A673 (cell line): ENCODE measurements at regions not wholly inside any gene's neighbourhood (a gene's known extent, or its start where the extent isn't known, plus 50 kb on each side); places are given as distances from the start of the nearest gene placed in this dataset.

ENCODE experiments used
- EZH2 ChIP-seq: fragments of 200-600 bp; sonication (generic); IDR thresholded peaks from 2 replicates; pipeline ENCODE4 v1.6.1; 2017; ENCODE audit warnings: borderline replicate concordance, low read depth, mild to moderate bottlenecking, mixed read lengths, antibody characterized with exemption, low read length; ENCODE audit not compliant: poor library complexity, severe bottlenecking
- TF ChIP-seq, protein P1 (sequence below): fragments of 300-800, 200-600 bp; sonication (generic); conservative IDR thresholded peaks from 2 replicates; pipeline ENCODE4 v1.5.1; 2017; ENCODE audit warnings: low read depth, mild to moderate bottlenecking, antibody characterized with exemption, low read length, moderate library complexity, mixed read lengths

DNA sequence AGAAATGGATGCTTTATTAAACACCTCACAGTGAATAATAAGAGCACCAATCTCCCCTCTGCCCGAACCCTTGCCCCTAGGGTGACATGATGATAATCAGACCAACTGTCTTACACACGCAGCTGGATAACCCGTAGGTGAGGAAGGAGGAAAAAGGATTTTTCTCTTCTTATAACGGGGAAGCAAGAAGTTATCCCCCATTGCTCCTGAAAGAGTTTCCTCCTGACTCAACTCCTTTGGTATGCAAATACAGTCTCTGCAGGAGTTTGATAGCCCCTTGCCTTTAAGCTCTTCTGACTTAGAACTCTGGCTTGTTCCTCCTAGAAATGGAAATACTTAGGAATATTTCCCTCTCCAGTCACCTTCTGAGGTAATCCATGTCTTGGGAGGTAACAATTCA lies 455.8 kb downstream of the TMEM135 start:
- TF ChIP-seq, protein P1, sequence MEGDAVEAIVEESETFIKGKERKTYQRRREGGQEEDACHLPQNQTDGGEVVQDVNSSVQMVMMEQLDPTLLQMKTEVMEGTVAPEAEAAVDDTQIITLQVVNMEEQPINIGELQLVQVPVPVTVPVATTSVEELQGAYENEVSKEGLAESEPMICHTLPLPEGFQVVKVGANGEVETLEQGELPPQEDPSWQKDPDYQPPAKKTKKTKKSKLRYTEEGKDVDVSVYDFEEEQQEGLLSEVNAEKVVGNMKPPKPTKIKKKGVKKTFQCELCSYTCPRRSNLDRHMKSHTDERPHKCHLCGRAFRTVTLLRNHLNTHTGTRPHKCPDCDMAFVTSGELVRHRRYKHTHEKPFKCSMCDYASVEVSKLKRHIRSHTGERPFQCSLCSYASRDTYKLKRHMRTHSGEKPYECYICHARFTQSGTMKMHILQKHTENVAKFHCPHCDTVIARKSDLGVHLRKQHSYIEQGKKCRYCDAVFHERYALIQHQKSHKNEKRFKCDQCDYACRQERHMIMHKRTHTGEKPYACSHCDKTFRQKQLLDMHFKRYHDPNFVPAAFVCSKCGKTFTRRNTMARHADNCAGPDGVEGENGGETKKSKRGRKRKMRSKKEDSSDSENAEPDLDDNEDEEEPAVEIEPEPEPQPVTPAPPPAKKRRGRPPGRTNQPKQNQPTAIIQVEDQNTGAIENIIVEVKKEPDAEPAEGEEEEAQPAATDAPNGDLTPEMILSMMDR: no peak
- TF ChIP-seq EZH2: no peak
